ENCODE measurements at regions not wholly inside any gene's neighbourhood (a gene's known extent, or its start where the extent isn't known, plus 50 kb on each side); places are given as distances from the start of the nearest gene placed in this dataset.
A peak's percentile ranks its signal among the peaks of the same experiment; 100 is the strongest.
"Not testable (repeated sequence)": the region's sequence is repeated elsewhere in the genome, so short reads cannot be mapped to it uniquely, and the experiment has no call there.

DNA sequence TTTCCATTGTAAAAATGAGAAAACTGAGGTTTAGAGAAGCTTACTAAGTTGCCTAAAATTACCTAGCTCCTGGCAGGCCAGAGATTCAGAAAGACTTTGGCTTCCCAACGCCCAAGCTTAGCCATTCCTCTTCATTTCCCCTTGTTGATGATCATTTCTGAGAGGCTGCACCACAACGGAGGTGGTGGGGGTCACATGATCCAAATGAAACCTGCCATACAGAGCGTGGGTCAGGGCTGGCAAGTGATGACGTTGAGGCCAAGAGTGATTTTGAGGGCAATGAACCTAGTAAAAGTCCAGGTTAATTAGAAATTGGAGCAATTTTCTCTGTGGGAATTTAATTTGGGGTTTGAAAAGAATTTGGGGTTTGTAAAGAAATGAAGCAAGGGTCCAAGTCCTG, 109.9 kb downstream of the TMEM182 start:
- DNase-seq, result no peak
- H3K4me3 ChIP-seq, result no peak overlapping the region
- H3K9me3 ChIP-seq, result no peaks in the 10 kb centered on the region
- H3K27me3 ChIP-seq, result no peaks in the 10 kb centered on the region
- H3K36me3 ChIP-seq, result no peaks in the 10 kb centered on the region

DNA sequence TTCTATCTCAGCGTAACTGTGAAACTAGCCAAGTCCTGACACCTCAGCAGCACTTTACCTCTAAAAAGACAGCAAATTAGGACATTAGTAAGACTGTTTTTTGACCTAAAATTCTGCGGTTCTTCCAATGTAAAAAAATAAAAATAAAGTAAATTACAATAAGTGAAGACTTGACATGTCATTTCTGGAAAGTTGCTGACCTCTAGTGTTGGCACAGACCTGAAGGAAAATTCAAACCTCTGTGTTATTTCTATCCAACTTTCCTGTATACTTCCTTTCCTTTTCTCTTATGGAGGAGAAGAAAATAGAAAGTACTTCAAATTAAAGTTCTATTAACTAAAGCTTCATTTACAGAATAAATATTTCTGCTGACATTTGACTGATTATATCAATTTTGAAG, 110.6 kb downstream of the TMEM182 start:
- Histone ChIP-seq H3K9me3 (no peaks in the 10 kb centered on the region), H3K36me3 (no peaks in the 10 kb centered on the region), H3K4me3 (no peak overlapping the region), H3K27me3 (no peaks in the 10 kb centered on the region)
- DNase-seq, result no peak

DNA sequence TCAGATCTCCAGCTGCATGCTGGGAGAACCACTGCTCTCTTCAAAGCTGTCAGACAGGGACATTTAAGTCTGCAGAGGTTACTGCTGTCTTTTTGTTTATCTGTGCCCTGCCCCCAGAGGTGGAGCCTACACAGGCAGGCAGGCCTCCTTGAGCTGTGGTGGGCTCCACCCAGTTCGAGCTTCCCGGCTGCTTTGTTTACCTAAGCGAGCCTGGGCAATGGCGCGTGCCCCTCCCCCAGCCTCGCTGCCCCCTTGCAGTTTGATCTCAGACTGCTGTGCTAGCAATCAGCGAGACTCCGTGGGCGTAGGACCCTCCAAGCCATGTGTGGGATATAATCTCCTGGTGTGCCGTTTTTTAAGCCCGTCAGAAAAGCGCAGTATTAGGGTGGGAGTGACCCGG, 117.7 kb downstream of the TMEM182 start:
- not testable (repeated sequence) for H3K36me3 ChIP-seq, H3K27me3 ChIP-seq, H3K9me3 ChIP-seq, DNase-seq, H3K4me3 ChIP-seq

DNA sequence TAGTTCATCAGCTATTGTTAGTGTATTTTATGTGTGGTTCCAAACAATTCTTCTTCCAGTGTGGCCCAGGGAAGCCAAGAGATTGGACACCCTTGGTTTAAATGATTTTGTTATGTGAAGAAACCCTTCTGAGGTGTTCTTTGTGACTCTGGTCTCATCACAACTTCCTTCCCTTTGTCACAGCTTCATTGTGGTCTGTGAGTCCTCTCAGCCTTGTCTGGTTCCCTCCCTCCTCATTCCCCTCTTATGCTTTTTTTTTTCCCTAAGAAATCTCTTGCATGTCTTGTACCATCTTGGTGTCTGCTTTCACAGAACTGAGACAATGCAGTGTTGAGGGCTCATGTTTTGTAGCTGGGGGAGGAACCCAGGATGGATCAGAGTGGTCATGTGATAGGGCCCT, 118.9 kb downstream of the TMEM182 start:
- DNase-seq, result no peak
- H3K4me3 ChIP-seq, result no peak overlapping the region
- no peaks in the 10 kb centered on the region for H3K9me3 ChIP-seq
- no peaks in the 10 kb centered on the region for H3K36me3 ChIP-seq
- no peaks in the 10 kb centered on the region for H3K27me3 ChIP-seq

DNA sequence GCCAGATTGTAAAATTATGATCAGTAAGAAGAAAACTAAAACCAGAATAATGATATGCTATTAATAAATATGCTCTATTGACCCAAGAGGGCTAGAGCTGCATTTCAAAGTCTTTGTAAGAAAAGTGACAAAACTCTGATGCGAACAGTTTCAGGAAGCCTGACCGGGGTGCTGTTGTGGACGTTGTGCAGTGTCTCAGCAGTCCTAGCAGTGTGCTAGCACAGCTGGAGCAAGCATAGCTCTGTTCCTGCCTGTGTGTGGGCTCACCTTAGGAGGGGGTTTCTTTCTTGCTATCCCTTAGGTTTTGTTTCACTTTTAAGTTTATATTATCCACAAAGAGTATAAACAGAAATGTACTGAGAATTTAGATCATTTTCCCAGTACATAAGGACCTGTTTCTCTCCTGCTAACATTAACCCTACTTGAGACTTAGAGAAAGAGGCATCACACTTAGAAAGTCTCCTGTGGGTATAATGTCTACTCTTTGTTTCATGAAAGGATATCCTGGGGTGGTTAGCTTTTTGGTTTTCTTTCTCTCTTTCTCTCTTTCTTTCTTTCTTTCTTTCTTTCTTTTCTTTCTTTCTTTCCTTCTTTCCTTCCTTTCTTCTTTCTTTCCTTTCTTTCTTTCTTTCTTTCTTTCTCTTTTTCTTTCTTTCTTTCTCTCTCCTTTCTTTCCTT, 124.5 kb downstream of the TMEM182 start:
- no peak for DNase-seq
- Histone ChIP-seq H3K4me3 (no peak overlapping the region), H3K36me3 (no peaks in the 10 kb centered on the region), H3K9me3 (no peaks in the 10 kb centered on the region), H3K27me3 (no peaks in the 10 kb centered on the region)

DNA sequence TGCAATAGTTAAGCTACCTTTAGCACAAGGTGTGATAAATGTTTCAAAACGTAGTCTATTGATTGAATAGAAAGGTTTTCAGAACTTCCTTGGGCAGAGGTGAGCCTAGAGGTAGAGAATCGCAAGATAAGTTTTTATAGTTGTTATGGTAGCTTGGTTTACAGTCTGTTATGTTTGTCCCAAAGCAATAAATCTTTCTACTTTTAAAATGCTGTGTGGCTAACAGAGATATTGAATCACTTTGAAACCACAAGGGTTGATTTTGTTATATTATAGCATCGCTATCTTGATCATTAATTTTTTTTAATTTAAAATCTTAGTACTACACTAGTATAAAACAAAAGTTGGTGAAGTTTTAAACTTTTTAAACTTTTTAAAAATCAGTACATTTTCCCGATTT, 126.7 kb downstream of the TMEM182 start:
- no peak for DNase-seq
- no peak overlapping the region for H3K4me3 ChIP-seq
- H3K36me3 ChIP-seq, result no peaks in the 10 kb centered on the region
- no peaks in the 10 kb centered on the region for H3K9me3 ChIP-seq
- H3K27me3 ChIP-seq, result no peaks in the 10 kb centered on the region

DNA sequence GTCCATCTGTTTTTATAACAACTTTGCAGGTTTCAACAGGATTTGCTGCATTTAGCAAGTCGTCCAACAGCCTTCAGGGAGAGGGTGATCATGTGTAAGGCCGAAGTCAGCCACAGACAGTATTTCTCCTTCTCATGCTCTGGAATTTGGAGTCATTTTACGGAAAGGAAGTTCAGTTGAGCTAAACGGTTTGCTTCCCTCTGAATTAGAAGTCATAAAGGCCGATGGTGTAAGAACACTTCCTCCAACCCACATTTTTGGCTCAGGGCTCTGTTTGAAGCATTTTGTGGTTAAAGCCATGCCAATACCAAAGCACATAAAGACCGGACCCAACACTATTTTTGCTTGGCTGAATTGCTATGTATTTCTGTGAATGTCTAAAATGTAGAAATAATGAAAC, 129.5 kb downstream of the TMEM182 start:
- Histone ChIP-seq H3K4me3 (no peak overlapping the region), H3K9me3 (no peaks in the 10 kb centered on the region), H3K36me3 (no peaks in the 10 kb centered on the region), H3K27me3 (no peaks in the 10 kb centered on the region)
- peak; percentile 28 for DNase-seq

DNA sequence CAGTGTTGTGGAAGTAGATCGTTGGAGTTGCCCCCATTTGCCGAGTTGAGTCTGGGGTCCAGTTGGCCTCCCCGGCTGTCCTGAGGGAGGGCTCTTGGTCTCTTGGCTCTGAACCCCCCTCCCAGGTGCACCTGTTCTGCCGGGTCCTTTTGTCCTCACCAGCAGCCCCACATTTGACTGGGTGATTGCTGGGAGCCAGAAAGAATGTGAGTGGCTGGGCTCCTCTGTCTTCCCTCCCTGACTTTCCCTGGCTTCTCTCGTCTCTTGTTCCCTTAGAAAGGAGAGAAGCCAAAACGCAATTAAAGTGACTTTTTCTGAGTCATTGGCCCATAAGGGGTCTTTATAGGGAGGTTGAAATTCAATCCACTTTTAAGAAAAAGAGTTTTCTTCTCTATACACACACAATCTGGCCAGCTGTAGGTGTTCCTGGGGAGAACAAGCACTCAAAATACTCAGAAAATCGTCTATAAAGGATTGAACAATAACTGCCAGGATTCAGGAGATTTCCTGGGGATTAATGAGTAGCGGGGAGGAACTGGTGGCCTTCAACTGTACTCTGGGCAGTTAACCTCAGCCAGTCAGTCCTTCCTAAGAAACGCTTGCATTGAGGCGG, 131.0 kb downstream of the TMEM182 start:
- Histone ChIP-seq H3K27me3 (no peaks in the 10 kb centered on the region), H3K36me3 (no peaks in the 10 kb centered on the region), H3K9me3 (no peaks in the 10 kb centered on the region), H3K4me3 (no peak overlapping the region)
- DNase-seq, result no peak

DNA sequence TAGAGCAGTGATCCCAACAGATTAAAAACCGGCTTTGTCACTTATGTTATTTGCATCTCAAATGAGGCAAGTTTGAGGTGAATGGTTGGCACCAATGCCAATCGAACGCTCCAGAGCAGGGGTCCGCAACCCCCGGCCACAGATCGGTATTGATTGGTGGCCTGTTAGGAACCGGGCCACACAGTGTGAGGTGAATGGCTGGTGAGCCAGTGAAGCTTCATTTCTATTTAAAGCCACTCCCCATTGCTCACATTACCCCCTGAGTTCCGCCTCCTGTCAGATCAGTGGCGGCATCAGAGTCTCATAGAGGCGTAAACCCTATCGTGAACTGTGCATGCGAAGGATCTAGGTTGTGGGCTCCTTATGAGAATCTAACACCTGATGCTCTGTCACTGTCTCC, 132.0 kb downstream of the TMEM182 start:
- DNase-seq, result no peak
- no peaks in the 10 kb centered on the region for H3K36me3 ChIP-seq
- no peaks in the 10 kb centered on the region for H3K9me3 ChIP-seq
- no peaks in the 10 kb centered on the region for H3K27me3 ChIP-seq
- H3K4me3 ChIP-seq, result no peak overlapping the region

DNA sequence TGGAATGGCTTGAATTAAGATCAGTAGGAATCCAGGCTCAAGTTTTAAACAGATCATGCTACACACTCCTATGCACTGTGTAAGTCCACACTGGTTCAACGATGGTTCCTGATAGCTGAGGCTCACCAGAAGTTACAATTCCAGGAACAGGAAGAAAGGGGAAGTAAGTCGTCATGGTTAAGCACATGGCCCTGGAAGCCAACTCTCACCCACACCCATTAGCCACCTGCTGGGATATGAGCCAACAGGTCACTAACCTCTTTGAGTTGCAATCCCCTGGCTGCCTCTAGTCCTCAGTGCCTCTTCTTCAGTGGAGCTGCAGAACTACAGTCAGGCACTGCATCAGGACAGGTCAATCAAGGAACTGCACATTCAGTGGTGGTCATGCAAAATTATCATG, 133.5 kb downstream of the TMEM182 start:
- H3K4me3 ChIP-seq, result no peak overlapping the region
- no peak for DNase-seq
- H3K36me3 ChIP-seq, result no peaks in the 10 kb centered on the region

DNA sequence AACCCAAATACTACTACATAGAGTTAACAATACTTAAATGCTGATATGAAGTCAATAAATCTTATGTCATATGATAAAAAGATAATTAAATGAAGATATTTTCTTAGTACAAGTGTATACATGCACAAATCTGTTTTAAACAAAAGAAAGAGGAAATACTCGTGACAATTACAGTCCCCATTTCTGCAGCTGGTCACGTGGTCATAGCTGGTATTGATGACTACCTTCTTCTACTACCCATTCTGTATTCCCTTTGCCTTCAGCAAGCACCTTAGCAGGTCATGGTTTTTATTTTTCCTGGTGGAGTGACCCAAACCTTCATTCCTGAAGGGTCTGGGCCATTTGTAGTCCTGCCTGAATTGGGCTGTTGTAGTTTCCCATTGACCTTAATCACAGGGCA, 147.4 kb downstream of the TMEM182 start:
- not testable (repeated sequence) for H3K36me3 ChIP-seq, DNase-seq, H3K27me3 ChIP-seq, H3K4me3 ChIP-seq, H3K9me3 ChIP-seq

More for the DNA sequence above, 133.5 kb downstream of the TMEM182 start:
- H3K9me3 ChIP-seq, result no peaks in the 10 kb centered on the region
- no peaks in the 10 kb centered on the region for H3K27me3 ChIP-seq

DNA sequence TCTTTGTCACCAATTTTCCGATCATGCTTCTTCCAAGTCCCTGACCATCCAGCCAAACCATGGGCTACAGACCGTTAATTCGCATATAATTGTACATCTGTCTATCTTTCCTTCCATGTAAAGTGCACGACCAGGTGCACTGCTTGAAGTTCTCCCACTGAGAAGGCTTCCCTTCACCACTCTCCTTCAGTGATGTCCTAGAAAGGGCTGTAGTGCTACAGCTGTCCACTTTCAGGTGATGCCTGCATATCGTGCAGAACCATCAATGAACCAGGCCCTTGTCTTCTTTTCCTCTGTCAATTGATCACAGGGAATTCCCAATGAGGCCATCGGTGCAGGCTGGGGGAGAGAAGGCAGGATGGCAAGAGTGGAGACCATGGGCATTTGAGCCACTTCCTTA, 148.9 kb downstream of the TMEM182 start:
- Histone ChIP-seq H3K27me3 (no peaks in the 10 kb centered on the region), H3K36me3 (0 out of 2 replicates have a peak, but pooled peaks cover under 1% of the 10 kb centered on the region), H3K4me3 (no peak overlapping the region), H3K9me3 (peaks cover 2% of the 10 kb centered on the region; the same call in 1 of the 2 replicates)
- DNase-seq, result no peak

DNA sequence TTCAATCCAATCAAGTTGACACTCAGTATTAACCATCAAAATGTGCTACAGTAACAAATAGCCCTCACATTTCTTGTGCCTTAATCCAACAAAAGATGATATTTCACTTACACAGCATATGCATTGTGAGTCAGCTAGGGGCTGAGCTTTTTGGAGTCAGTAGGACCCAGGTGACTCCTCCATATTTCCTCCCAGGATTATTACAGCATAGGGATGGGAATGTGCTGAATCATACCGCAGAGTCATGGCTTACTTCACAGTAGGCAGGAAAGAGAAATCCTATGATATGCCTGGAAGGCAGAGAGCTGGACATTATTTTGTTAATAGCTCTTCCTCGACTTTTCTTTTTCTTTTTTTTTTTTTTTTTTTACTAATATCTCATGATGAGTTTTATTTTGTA, 153.3 kb downstream of the TMEM182 start:
- Histone ChIP-seq H3K9me3 (peaks cover 11% of the 10 kb centered on the region; the same call in 1 of the 2 replicates), H3K4me3 (no peak overlapping the region), H3K27me3 (no peaks in the 10 kb centered on the region), H3K36me3 (0 out of 2 replicates have a peak, but pooled peaks cover 2% of the 10 kb centered on the region)
- DNase-seq, result peak; percentile 66

DNA sequence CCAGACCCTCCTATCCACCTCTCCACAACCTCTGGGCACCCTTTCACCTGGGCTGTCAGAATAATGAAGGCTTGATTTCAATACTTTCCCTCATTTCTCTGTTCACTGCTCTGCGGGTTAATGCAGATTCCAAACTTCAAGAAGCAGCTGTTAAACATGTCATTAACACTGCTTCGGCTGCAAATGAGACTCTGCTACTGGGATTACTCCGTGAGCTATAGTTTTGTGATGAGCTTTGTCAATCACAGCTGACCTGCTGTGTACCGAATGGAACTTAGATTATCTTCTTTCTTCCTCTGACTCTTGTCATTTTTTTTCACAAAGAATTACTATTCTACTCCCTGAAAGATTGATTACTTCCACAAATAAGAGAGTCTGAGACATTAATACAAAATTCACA, 160.5 kb downstream of the TMEM182 start:
- Histone ChIP-seq H3K27me3 (no peaks in the 10 kb centered on the region), H3K9me3 (no peaks in the 10 kb centered on the region), H3K36me3 (no peaks in the 10 kb centered on the region), H3K4me3 (no peak overlapping the region)
- no peak for DNase-seq

DNA sequence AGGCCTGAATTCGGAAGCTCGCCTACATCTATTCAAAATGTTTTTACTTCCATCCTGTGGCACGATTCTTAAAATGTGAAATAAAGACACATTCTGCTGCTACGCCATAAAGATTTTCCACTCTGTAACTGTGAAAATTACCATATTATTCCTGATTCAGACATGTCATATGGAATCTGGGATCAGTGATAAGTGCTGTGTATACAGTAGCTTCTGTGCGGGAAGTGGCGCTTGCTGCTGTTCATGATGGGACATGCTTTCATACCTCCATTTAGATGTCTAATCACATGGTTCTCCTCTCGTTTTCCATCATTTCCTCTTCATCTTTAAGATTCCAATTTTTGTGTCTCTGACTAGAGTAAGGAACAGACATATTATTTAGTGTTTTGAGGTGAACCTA, 163.2 kb downstream of the TMEM182 start:
- Histone ChIP-seq H3K36me3 (no peaks in the 10 kb centered on the region), H3K27me3 (no peaks in the 10 kb centered on the region)

DNA sequence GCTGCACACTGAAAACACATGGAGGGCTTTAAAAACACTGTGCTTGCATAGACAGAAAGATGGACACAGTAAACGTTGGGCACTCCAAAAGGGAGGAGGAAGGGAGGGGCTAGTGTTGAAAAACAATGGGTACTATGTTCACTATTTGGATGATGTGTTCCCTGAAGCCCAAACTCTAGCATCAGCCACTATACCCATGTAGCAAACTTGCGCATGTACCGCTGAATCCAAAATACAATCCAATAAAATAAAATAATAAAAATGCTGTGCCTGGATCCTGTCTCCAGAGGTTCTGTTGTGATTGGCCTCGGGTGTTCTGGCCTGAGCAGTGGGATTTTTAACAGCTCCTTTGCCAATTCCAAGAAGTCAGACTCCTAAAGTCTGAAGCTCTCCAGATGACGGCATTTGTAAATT, 166.0 kb downstream of the TMEM182 start:
- Histone ChIP-seq H3K27me3 (no peaks in the 10 kb centered on the region), H3K36me3 (no peaks in the 10 kb centered on the region)

More for the DNA sequence above, 163.2 kb downstream of the TMEM182 start:
- no peaks in the 10 kb centered on the region for H3K9me3 ChIP-seq
- DNase-seq, result no peak
- no peak overlapping the region for H3K4me3 ChIP-seq

DNA sequence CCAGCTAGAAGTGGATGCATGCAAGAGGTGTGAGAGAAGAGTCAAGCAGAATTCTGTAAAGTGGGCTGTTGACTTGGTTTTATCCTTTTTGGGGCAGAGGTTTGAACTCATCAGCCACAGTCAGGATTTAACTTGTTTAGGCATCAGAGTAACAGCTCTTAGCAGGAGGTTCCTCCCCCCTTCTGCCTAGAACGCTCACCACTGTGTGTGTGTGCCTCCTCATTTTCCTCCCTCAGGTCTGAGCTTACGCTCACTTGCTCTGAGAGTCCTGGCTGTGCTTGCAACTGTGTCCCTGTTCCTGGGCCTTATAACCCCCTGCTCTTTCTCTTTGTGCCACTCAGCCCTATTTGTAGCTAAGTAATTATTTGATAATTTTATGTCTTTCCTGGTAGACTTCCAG, 167.9 kb downstream of the TMEM182 start:
- no peaks in the 10 kb centered on the region for H3K27me3 ChIP-seq
- H3K36me3 ChIP-seq, result no peaks in the 10 kb centered on the region
- no peak overlapping the region for H3K4me3 ChIP-seq
- no peaks in the 10 kb centered on the region for H3K9me3 ChIP-seq
- DNase-seq, result no peak

More for the DNA sequence above, 166.0 kb downstream of the TMEM182 start:
- no peaks in the 10 kb centered on the region for H3K9me3 ChIP-seq
- no peak for DNase-seq
- no peak overlapping the region for H3K4me3 ChIP-seq

DNA sequence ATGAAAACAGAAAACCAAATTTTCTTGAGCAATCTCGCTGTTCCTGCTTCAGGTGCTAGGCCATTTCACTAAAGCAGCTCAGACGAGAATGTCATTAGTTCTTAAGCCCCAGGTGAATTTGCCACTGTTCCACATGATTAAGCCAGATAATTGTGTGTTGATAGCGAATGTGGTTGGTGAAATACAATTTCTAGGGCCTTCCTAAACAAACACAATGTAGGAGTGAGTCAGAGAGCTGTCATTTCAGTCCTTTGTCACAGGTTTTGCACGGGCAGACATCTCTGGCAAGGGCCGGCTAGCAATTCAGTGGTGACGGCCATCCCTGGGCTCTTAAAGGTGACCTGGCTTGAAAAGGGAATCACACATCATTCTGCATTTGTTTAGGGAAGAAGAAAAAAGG, 170.7 kb downstream of the TMEM182 start:
- H3K36me3 ChIP-seq, result no peaks in the 10 kb centered on the region
- no peak for DNase-seq
- H3K4me3 ChIP-seq, result no peak overlapping the region
- no peaks in the 10 kb centered on the region for H3K9me3 ChIP-seq
- no peaks in the 10 kb centered on the region for H3K27me3 ChIP-seq

All from MG63 (cell line).